SK-N-SH treated with all-trans-retinoic acid at 6 μM for 48 hours (cell line): ENCODE measurements at regions not wholly inside any gene's neighbourhood (a gene's known extent, or its start where the extent isn't known, plus 50 kb on each side); places are given as distances from the start of the nearest gene placed in this dataset.

Source experiments
- ATAC-seq: fragments of 200-7000 bp; cut with Tn5 transposase; 3 replicates; pipeline ENCODE4 v1.9.1; 2020; ENCODE audit warnings: mild to moderate bottlenecking, moderate library complexity
- ARNTL ChIP-seq: fragments of 450-650 bp; formaldehyde crosslinking; IDR thresholded peaks from 2 replicates; pipeline ENCODE4 v1.5.0; 2020; ENCODE audit warnings: low read depth, mild to moderate bottlenecking, moderate library complexity, borderline replicate concordance
- CSDC2 ChIP-seq: fragments of 250-450 bp; sonication (Bioruptor Pico); IDR thresholded peaks from 2 replicates; pipeline ENCODE4 v1.5.0; 2020; ENCODE audit warnings: mild to moderate bottlenecking, moderate library complexity
- ESRRG ChIP-seq: fragments of 250-450 bp; sonication (Bioruptor Pico); IDR thresholded peaks from 2 replicates; pipeline ENCODE4 v1.6.1; 2021; ENCODE audit warnings: mild to moderate bottlenecking
- GLIS3 ChIP-seq: fragments of 250-450 bp; sonication (Bioruptor Pico); IDR thresholded peaks from 2 replicates; pipeline ENCODE4 v1.5.0; 2020; ENCODE audit warnings: mild to moderate bottlenecking, moderate library complexity
- ISL1 ChIP-seq: fragments of 250-450 bp; sonication (Bioruptor Pico); IDR thresholded peaks from 2 replicates; pipeline ENCODE4 v2.1.2; 2022; ENCODE audit warnings: mild to moderate bottlenecking, moderate library complexity
- OSR1 ChIP-seq: fragments of 250-450 bp; sonication (Bioruptor Pico); IDR thresholded peaks from 2 replicates; pipeline ENCODE4 v1.8.0; 2022; ENCODE audit warnings: moderate library complexity, mild to moderate bottlenecking, inconsistent platforms
- POU6F1 ChIP-seq: fragments of 250-450 bp; sonication (Bioruptor Pico); IDR thresholded peaks from 2 replicates; pipeline ENCODE4 v1.8.0; 2021; ENCODE audit warnings: low read depth, mild to moderate bottlenecking, moderate library complexity, borderline replicate concordance
- PPARA ChIP-seq: fragments of 250-450 bp; sonication (Bioruptor Pico); IDR thresholded peaks from 2 replicates; pipeline ENCODE4 v1.5.0; 2020; ENCODE audit warnings: mild to moderate bottlenecking, borderline replicate concordance
- RARB ChIP-seq: fragments of 250-450 bp; sonication (Bioruptor Pico); IDR thresholded peaks from 2 replicates; pipeline ENCODE4 v1.8.0; 2021; ENCODE audit warnings: mild to moderate bottlenecking, moderate library complexity
- SNAI2 ChIP-seq: fragments of 250-450 bp; sonication (Bioruptor Pico); IDR thresholded peaks from 2 replicates; pipeline ENCODE4 v1.5.0; 2020; ENCODE audit warnings: mild to moderate bottlenecking, moderate library complexity
- TOX ChIP-seq: fragments of 250-450 bp; sonication (Bioruptor Pico); IDR thresholded peaks from 2 replicates; pipeline ENCODE4 v1.8.0; 2021; ENCODE audit warnings: mild to moderate bottlenecking, moderate library complexity, borderline replicate concordance
- TSHZ2 ChIP-seq: fragments of 250-450 bp; sonication (Bioruptor Pico); IDR thresholded peaks from 2 replicates; pipeline ENCODE4 v1.5.0; 2020; ENCODE audit warnings: mild to moderate bottlenecking, moderate library complexity
- ZC3H10 ChIP-seq: fragments of 250-450 bp; sonication (Bioruptor Pico); IDR thresholded peaks from 2 replicates; pipeline ENCODE4 v1.5.1; 2021; ENCODE audit warnings: mild to moderate bottlenecking, moderate library complexity
- ZFP3 ChIP-seq: fragments of 250-450 bp; sonication (Bioruptor Pico); IDR thresholded peaks from 2 replicates; pipeline ENCODE4 v1.5.0; 2020; ENCODE audit warnings: mild to moderate bottlenecking, moderate library complexity
- ZFP30 ChIP-seq: fragments of 450-650 bp; formaldehyde crosslinking; IDR thresholded peaks from 2 replicates; pipeline ENCODE4 v1.5.0; 2022; ENCODE audit warnings: mild to moderate bottlenecking, moderate library complexity
- ZNF565 ChIP-seq: fragments of 450-650 bp; formaldehyde crosslinking; conservative IDR thresholded peaks from 2 replicates; pipeline ENCODE4 v1.5.0; 2020; ENCODE audit warnings: low read depth, mild to moderate bottlenecking, moderate library complexity
- ZNF70 ChIP-seq: fragments of 450-650 bp; formaldehyde crosslinking; IDR thresholded peaks from 2 replicates; pipeline ENCODE4 v1.5.0; 2020; ENCODE audit warnings: mild to moderate bottlenecking, moderate library complexity
- ZNF8 ChIP-seq: fragments of 450-650 bp; formaldehyde crosslinking; IDR thresholded peaks from 2 replicates; pipeline ENCODE4 v1.5.0; 2020; ENCODE audit warnings: mild to moderate bottlenecking, moderate library complexity
- TF ChIP-seq, protein P1 (sequence below): fragments of 250-450 bp; sonication (Bioruptor Pico); IDR thresholded peaks from 2 replicates; pipeline ENCODE4 v1.5.1; 2021; ENCODE audit warnings: mild to moderate bottlenecking, moderate library complexity
- TF ChIP-seq, protein P2 (sequence below): fragments of 250-450 bp; sonication (Bioruptor Pico); IDR thresholded peaks from 2 replicates; pipeline ENCODE4 v1.5.1; 2020; ENCODE audit warnings: low read depth, mild to moderate bottlenecking, moderate library complexity

DNA sequence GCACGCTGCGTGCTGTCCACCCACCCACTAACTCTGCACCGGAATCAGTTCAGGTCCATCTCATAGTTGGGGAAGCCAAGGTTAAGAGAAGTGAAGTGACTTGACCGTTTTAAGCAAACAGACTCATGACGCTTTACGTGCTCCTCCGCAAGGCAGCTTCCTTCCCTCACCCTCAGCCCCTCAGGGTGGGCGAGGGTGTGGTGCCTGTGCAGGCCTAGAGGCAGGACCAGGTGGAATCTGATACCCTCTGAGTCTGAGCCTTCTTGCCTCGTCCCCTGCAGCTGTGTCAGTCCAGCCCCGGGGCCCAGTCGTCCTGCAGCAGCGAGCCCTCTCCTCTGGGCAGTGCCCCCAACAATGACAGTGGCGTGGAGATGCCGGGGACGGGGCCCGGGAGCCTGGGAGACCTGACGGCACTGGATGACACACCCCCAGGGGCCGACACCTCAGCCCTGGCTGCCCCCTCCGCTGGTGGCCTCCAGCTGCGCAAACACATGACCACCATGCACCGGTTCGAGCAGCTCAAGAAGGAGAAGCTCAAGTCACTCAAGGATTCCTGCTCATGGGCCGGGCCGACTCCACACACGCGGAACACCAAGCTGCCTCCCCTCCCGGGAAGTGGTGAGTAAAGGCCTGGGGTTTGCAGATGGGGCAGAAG, 250.5 kb downstream of the GLI2 start (continued):
- TF ChIP-seq TSHZ2 (CRISPR knock-in tag), result no peak
- TF ChIP-seq, all 23 proteins: peak for 0

GRCh38 chr2:120986898-120987650, 251.4 kb downstream of the GLI2 start:
- ATAC-seq, result no peak
- TF ChIP-seq ESRRG (CRISPR knock-in tag) (no peak), ZFP30 (CRISPR knock-in tag) (no peak), ZNF565 (CRISPR knock-in tag) (no peak), CSDC2 (CRISPR knock-in tag) (no peak), ZNF8 (CRISPR knock-in tag) (no peak), ZNF70 (CRISPR knock-in tag) (no peak)
- TF ChIP-seq, protein P1, sequence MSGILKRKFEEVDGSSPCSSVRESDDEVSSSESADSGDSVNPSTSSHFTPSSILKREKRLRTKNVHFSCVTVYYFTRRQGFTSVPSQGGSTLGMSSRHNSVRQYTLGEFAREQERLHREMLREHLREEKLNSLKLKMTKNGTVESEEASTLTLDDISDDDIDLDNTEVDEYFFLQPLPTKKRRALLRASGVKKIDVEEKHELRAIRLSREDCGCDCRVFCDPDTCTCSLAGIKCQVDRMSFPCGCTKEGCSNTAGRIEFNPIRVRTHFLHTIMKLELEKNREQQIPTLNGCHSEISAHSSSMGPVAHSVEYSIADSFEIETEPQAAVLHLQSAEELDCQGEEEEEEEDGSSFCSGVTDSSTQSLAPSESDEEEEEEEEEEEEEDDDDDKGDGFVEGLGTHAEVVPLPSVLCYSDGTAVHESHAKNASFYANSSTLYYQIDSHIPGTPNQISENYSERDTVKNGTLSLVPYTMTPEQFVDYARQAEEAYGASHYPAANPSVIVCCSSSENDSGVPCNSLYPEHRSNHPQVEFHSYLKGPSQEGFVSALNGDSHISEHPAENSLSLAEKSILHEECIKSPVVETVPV (CRISPR knock-in tag), result no peak
- TF ChIP-seq, all 23 proteins: peak for 0

- ATAC-seq, result no peak
- TF ChIP-seq RARB, result no peak
- TF ChIP-seq ZNF565 (CRISPR knock-in tag), result no peak
- no peak for TF ChIP-seq ISL1 (CRISPR knock-in tag)
- TF ChIP-seq GLIS3 (CRISPR knock-in tag), result no peak
- no peak for TF ChIP-seq ZFP3
- TF ChIP-seq SNAI2 (CRISPR knock-in tag), result no peak
- no peak for TF ChIP-seq TOX
- TF ChIP-seq ARNTL (CRISPR knock-in tag), result no peak
- TF ChIP-seq OSR1 (CRISPR knock-in tag), result no peak
- no peak for TF ChIP-seq PPARA
- no peak for TF ChIP-seq POU6F1 (CRISPR knock-in tag)
- TF ChIP-seq ZC3H10 (CRISPR knock-in tag), result no peak
- TF ChIP-seq, protein P2, sequence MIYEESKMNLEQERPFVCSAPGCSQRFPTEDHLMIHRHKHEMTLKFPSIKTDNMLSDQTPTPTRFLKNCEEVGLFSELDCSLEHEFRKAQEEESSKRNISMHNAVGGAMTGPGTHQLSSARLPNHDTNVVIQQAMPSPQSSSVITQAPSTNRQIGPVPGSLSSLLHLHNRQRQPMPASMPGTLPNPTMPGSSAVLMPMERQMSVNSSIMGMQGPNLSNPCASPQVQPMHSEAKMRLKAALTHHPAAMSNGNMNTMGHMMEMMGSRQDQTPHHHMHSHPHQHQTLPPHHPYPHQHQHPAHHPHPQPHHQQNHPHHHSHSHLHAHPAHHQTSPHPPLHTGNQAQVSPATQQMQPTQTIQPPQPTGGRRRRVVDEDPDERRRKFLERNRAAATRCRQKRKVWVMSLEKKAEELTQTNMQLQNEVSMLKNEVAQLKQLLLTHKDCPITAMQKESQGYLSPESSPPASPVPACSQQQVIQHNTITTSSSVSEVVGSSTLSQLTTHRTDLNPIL, result no peak
- TF ChIP-seq, all 23 proteins: peak for 0
These were observed 252.5 kb downstream of the GLI2 start for GRCh38 chr2:120988051-120988699.
